Dendritic cell treated with granulocyte-macrophage colony-stimulating factor and Interleukin-4, amounts not matched to agents 40 ng/mL and 50 ng/mL, for 4 days (primary cell): ENCODE measurements at regions not wholly inside any gene's neighbourhood (a gene's known extent, or its start where the extent isn't known, plus 50 kb on each side); places are given as distances from the start of the nearest gene placed in this dataset.
"Not testable (repeated sequence)": the region's sequence is repeated elsewhere in the genome, so short reads cannot be mapped to it uniquely, and the experiment has no call there.

Source experiments
- H3K27ac Mint-ChIP-seq: one replicate; pipeline ENCODE4 v1.8.0; 2022; ENCODE audit warnings: mild to moderate bottlenecking, mixed read lengths
- H3K27me3 Mint-ChIP-seq: one replicate; pipeline ENCODE4 v1.8.0; 2022; ENCODE audit warnings: mild to moderate bottlenecking, mixed read lengths
- H3K36me3 Mint-ChIP-seq: one replicate; pipeline ENCODE4 v1.8.0; 2022; ENCODE audit warnings: low read depth, mixed read lengths
- H3K4me1 Mint-ChIP-seq: one replicate; pipeline ENCODE4 v1.8.0; 2022; ENCODE audit warnings: low read depth, mixed read lengths
- H3K4me3 Mint-ChIP-seq: one replicate; pipeline ENCODE4 v1.8.0; 2022; ENCODE audit warnings: mild to moderate bottlenecking, moderate library complexity, mixed read lengths
- H3K9me3 Mint-ChIP-seq: one replicate; pipeline ENCODE4 v1.8.0; 2022; ENCODE audit warnings: mixed read lengths
- intact Hi-C: fragments of 100-400 bp; cut with micrococcal nuclease; formaldehyde crosslinking; loops from one replicate; pipeline ENCODE4 v1.15.0; 2022

DNA sequence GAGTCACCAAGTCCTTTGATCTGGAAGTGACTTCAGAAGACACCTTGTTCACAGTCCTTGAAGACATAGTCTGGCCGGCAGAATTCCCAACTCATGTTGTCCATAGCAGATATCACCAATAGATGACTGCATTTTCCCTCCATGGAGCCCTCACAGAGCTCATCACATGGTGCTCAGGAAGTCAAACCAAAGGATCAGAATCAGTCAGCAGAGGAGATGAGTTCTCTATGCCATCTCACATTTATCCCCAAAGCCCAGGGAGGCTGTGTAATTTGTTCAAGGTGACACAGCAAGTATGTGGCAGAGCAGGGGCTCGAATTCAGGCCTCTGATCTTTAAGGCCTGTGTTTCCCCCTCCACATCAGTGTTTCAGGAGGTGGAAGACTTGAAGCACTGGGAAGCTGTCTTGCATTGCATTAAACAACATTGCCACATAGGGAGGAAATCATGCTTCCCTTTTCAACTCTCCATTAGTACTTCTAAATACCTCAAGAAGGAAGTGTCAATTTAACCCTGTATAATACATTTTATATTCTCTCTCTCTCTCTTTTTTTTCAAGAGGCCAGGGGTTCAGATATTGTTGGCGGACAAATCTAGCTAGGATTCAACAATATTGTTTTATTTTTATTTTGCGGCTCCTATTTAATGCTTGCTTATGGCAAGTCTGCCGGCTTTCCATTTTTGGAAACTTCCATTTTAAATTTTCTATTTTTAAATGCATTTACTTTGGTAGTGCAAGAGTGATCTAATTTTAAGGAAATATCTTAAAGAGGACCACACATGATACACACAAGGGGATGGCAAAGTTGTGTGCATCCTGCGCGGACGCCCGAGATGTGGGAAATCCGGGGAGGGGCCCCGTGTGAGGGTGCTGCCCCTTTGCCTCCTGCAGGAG lies 61.9 kb downstream of the NPIPB5 start:
- peaks cover 14% of the 10 kb centered on the region for H3K27me3 Mint-ChIP-seq
- H3K4me3 Mint-ChIP-seq = peak overlapping the region; percentile 62
- H3K4me1 Mint-ChIP-seq = peaks cover 15% of the 10 kb centered on the region
- peak overlapping the region; percentile 78 for H3K27ac Mint-ChIP-seq
- H3K9me3 Mint-ChIP-seq, H3K36me3 Mint-ChIP-seq, intact Hi-C loops: not testable (repeated sequence)

DNA sequence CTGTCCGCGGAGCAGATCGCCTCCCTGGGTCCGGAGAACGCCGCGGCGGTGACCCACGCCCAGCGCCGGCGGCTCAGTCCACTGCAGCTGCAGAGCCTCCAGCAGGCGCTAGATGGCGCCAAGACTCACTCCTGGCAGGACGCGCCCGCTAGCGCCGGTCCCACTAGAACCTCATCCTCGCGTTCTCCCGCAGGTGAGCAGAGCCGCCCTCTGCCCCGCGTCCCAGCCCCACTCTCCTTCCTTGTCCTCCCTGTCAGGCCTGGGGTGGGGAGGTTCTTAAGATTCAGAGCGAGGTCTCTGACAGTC lies 62.5 kb downstream of the NPIPB5 start:
- intact Hi-C loops, H3K9me3 Mint-ChIP-seq, H3K27ac Mint-ChIP-seq, H3K4me3 Mint-ChIP-seq, H3K36me3 Mint-ChIP-seq: not testable (repeated sequence)
- H3K27me3 Mint-ChIP-seq = peaks cover 14% of the 10 kb centered on the region
- peaks cover 15% of the 10 kb centered on the region for H3K4me1 Mint-ChIP-seq

DNA sequence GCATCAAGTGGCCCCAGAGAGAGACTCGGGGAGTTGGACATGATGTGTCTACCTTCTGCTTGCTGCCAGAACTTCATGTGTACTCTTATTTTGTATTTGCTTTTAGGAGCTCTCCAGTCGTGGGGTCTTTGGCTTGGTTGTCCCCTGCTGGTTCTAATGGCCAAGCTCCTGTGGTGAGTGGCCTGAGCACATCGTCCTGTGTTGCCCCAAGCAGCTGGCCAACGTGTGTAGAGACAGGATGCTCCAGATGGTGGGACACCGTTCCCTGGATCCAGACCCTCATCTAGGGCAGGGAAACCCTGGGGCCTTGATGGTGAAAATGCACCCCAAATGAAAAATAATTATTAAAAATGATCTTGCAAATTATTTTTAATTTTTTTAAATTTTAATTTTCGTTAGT lies 65.8 kb downstream of the NPIPB5 start:
- H3K4me1 Mint-ChIP-seq = peaks cover 15% of the 10 kb centered on the region
- H3K9me3 Mint-ChIP-seq, H3K27ac Mint-ChIP-seq, H3K36me3 Mint-ChIP-seq, intact Hi-C loops, H3K4me3 Mint-ChIP-seq: not testable (repeated sequence)
- peaks cover 14% of the 10 kb centered on the region for H3K27me3 Mint-ChIP-seq

DNA sequence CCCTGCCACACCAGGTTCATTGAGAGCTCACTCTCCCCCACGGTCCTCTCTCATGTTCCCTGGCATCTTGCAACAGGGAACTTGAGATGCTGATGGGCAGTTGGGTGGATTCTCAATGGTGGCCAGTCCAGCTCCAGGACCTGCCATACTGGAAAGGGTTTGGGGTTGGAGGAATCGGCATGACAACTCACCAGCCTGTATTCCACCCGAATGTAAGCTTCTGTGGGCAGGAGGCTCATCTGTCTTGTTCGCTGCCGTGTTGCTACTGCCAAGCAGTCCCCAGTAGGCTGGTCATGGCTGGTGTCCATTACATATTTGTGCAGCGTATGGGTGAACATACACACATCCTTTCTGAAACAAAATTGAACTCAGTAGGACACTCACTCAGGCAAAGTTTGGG lies 72.5 kb downstream of the NPIPB5 start:
- intact Hi-C loops, H3K4me3 Mint-ChIP-seq, H3K4me1 Mint-ChIP-seq, H3K36me3 Mint-ChIP-seq, H3K27ac Mint-ChIP-seq, H3K9me3 Mint-ChIP-seq: not testable (repeated sequence)
- H3K27me3 Mint-ChIP-seq = peaks cover 12% of the 10 kb centered on the region

DNA sequence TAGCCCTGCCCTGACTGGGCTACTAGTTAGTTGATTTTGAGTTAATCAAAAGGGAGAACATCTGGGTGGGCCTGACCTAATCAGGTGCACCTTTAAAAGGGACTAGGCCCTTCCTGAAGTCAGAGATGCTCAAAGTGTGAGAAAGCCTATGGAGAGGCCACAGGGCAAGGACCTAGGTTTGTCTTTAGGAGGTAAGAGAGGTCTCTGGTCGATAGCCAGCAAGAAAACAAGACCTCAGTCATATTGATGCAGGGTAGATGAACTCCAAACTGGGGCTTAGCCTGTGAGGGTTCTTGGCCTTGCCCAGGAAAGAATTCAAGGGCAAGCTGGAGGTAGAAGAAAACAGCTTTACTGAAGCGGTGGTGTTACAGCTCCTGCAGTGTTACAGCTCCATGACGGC lies 73.8 kb downstream of the NPIPB5 start:
- H3K4me1 Mint-ChIP-seq, H3K9me3 Mint-ChIP-seq, H3K36me3 Mint-ChIP-seq, H3K27ac Mint-ChIP-seq, intact Hi-C loops, H3K4me3 Mint-ChIP-seq: not testable (repeated sequence)
- H3K27me3 Mint-ChIP-seq = peaks cover 15% of the 10 kb centered on the region

DNA sequence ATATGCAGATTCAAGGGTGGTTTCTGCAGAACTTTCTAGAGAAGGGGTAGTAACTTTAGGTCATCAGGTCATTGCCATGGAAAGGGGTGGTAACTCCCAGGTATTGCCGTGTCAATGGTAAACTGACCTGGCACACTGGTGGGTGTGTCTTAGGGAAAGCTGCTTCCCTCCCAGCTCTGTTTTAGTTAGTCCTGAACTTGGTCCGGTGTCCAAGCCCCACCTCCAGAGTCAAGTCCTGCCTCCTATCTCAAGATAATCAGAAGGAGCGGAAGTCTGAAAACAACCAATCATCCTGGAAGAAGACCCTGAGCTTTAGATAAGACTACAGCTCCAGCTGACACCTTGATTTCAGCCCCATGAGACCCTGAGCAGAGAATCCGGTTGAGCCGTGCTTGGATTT lies 74.2 kb downstream of the NPIPB5 start:
- peaks cover 15% of the 10 kb centered on the region for H3K27me3 Mint-ChIP-seq
- intact Hi-C loops, H3K36me3 Mint-ChIP-seq, H3K4me1 Mint-ChIP-seq, H3K27ac Mint-ChIP-seq, H3K4me3 Mint-ChIP-seq, H3K9me3 Mint-ChIP-seq: not testable (repeated sequence)

DNA sequence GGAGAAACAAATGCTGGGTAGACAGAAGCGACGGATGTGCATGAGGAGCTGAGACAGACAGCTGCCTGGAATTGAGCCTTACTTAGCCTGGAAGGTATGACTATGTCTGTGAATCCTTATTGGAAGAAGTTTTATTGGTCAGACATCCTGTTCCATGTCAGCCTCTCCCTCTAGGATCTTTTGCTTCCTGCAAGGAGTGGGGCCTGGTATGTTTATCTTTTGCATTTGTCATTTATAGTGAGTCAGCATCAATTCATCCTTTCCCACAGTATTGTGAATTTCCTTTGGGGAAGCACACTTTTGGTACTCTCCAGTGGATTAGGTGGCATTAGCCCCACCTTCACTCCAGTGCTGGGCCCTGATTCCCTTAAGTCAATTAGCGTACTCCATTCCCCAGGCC lies 74.7 kb downstream of the NPIPB5 start:
- H3K4me1 Mint-ChIP-seq, intact Hi-C loops, H3K9me3 Mint-ChIP-seq, H3K27ac Mint-ChIP-seq, H3K4me3 Mint-ChIP-seq, H3K36me3 Mint-ChIP-seq: not testable (repeated sequence)
- H3K27me3 Mint-ChIP-seq = peaks cover 15% of the 10 kb centered on the region

DNA sequence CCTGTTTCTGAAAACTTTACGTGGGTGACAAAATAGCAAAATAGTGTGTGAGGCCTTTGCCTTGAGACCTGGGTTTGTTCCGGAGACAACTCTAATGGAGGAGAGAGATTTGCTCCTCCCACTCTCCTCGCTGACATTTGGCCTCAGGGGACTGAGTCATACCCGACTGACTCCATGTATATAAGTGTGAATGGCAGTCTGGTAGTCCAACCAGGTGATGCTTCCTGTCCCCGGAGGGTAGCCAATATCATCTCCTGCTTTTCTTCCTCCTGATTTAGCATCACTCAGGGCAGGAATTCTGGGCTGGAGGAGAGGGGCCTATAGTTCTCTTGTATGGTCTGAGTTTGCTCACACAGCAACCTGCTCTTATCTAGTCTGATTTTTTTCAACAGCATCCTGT lies 76.0 kb downstream of the NPIPB5 start:
- H3K27me3 Mint-ChIP-seq = peaks cover 15% of the 10 kb centered on the region
- H3K9me3 Mint-ChIP-seq, H3K4me1 Mint-ChIP-seq, H3K27ac Mint-ChIP-seq, intact Hi-C loops, H3K36me3 Mint-ChIP-seq, H3K4me3 Mint-ChIP-seq: not testable (repeated sequence)

DNA sequence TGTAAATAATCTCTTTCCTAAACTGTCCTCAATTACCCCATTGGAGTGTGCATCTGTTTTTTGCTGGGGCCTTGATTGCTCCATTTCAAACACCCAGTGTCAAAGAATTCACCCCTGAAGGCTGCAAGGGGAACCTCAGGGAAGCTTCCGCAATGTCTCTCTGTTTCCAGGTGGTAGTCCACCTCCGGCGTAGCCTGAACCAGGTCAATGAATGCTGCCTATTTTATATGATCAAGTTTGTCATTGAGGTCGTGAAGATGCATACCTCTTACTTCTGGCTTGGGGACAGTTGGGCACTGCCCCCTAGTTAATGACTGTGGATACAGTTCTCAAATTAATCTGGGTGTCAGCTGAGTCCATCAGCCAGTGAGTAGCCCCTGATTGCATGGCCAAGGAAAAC lies 79.1 kb downstream of the NPIPB5 start:
- not testable (repeated sequence) for H3K36me3 Mint-ChIP-seq

DNA sequence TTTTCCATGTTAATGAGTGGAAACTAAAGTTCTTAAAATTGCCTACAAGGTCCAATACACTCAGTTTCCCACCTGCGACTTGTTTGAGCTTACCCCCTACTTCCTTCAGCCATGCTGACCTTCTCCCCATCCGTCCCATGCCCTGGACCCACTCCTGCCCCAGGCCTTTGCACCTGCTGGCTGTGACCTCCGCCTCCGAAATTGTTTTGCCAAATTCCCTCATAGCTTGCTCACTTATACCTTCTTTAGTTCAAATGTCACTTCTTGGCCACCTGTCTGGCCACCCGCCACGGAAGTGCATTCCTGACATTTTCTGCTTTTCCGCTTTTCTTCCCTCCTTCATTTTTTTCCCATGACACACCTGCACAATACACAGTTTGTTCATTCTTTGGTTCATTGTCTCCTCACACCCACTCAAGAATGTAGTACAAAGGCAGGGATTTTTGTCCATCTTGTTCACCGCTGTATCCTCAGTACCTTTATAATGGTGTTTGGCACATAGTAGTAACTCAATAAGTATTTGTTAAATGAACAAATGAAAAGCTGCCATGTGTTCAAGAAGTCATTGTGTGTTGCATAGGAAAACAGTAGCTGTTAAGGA lies 85.9 kb downstream of the NPIPB5 start:
- H3K4me3 Mint-ChIP-seq, H3K9me3 Mint-ChIP-seq, H3K36me3 Mint-ChIP-seq, H3K4me1 Mint-ChIP-seq, H3K27ac Mint-ChIP-seq, intact Hi-C loops, H3K27me3 Mint-ChIP-seq: not testable (repeated sequence)

More for the DNA sequence above, 79.1 kb downstream of the NPIPB5 start:
- H3K27ac Mint-ChIP-seq = peak overlapping the region; percentile 45
- H3K27me3 Mint-ChIP-seq, H3K4me3 Mint-ChIP-seq, H3K4me1 Mint-ChIP-seq, intact Hi-C loops, H3K9me3 Mint-ChIP-seq: not testable (repeated sequence)

DNA sequence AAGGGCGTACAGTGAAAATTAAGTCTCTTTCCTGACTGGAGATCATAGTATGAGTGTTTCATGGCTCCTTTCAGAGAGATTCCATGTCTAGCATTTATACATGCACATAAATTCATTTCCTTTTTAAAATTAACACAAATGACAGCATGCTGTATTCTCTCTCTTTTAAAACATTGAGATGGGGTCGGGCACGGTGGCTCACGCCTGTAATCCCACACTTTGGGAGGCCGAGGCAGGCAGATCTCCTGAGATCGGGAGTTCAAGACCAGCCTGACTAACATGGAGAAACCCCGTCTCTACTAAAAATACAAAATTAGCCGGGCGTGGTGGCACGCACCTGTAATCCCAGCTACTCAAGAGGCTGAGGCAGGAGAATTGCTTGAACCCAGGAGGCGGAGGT lies 93.1 kb downstream of the NPIPB5 start:
- H3K4me3 Mint-ChIP-seq, H3K9me3 Mint-ChIP-seq, H3K27ac Mint-ChIP-seq, H3K27me3 Mint-ChIP-seq, intact Hi-C loops, H3K36me3 Mint-ChIP-seq, H3K4me1 Mint-ChIP-seq: not testable (repeated sequence)

DNA sequence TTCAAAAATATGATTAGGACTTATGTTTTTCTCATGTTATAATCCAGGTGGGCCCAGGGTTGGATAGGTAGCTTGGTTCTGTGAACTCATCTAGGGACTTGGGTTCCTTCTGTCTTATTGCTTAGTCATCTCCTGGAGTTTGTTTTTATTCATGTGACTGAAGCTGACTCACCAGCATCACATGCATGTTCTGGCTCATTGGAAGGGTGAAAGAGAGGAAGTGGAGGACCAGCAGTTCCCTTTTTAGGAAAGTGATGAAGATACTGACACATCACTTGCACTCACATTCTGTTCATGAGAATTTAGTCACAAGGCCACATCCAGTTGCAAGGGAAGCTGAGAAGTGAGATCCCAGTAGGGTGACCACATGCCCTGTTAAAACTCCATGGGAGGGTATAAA lies 95.9 kb downstream of the NPIPB5 start:
- H3K36me3 Mint-ChIP-seq, H3K27me3 Mint-ChIP-seq, H3K4me1 Mint-ChIP-seq, H3K9me3 Mint-ChIP-seq, H3K4me3 Mint-ChIP-seq, intact Hi-C loops, H3K27ac Mint-ChIP-seq: not testable (repeated sequence)

DNA sequence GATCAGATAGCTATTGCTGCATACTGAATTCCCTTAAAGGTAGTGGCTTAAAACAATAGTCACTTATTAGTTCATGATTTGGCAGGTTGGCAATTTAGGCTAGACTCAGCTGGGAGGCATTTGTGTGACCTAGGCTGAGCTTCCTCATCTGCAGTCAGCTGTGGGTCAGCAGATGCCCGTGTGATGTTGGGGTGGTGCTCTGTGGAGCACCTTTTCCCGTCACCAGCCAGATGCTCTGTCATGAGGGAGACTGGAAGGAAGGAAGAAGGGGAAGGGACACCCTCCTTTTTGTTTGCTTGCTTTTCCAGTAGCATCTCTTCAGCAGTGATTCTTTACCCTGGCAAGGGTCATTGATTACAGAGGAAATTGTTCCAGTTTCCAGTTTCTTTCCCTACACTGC lies 99.1 kb downstream of the NPIPB5 start:
- H3K4me3 Mint-ChIP-seq, H3K36me3 Mint-ChIP-seq, H3K27ac Mint-ChIP-seq, H3K9me3 Mint-ChIP-seq, intact Hi-C loops, H3K27me3 Mint-ChIP-seq: not testable (repeated sequence)
- H3K4me1 Mint-ChIP-seq = peaks cover 13% of the 10 kb centered on the region

DNA sequence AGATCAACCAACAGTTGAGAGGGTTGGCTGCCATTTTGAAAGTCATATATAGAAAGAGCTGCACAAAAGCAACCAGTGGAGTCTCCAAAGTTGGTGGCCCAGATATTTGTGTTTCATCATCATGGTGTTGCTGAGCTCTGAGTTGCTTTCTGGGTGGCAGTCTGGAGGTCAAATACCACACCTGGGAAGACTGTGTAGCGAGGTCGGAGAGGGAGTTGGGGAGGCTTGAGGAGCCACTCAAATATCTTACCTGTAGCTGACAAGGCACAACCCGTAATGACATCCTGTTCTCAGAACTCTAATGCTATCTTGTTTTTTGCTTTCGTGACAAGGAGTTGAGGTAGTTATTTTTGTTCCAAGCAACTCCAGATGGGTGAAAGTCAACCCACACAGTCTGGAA lies 100.4 kb downstream of the NPIPB5 start:
- peak overlapping the region; percentile 60 for H3K27ac Mint-ChIP-seq
- intact Hi-C loops, H3K27me3 Mint-ChIP-seq, H3K36me3 Mint-ChIP-seq, H3K4me3 Mint-ChIP-seq, H3K9me3 Mint-ChIP-seq: not testable (repeated sequence)
- H3K4me1 Mint-ChIP-seq = peaks cover 13% of the 10 kb centered on the region
